ENCODE measurements at regions not wholly inside any gene's neighbourhood (a gene's known extent, or its start where the extent isn't known, plus 50 kb on each side); places are given as distances from the start of the nearest gene placed in this dataset.

DNA sequence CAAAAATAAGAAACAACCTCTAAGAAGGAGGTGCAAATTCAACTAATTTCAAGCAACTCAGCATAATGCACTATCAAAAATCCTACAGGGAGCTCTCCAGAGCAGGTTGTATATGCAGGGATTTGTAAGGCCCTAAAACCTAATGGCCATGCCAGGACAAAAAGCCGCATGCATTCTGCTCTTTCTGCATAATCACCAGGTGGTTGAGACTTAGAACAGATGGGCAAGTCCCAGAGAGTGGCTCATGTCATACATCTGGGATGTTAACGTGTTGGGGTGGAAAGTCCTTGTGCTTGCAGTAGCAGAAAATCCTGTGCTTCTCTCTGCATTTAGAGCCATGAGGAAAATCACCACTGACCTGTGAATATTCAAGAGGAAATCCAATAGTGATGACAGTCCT, 1002.9 kb downstream of the AGBL1 start:
- ATAC-seq = no peak
- BruUV-seq (replicated peaks) = no TSS peak

DNA sequence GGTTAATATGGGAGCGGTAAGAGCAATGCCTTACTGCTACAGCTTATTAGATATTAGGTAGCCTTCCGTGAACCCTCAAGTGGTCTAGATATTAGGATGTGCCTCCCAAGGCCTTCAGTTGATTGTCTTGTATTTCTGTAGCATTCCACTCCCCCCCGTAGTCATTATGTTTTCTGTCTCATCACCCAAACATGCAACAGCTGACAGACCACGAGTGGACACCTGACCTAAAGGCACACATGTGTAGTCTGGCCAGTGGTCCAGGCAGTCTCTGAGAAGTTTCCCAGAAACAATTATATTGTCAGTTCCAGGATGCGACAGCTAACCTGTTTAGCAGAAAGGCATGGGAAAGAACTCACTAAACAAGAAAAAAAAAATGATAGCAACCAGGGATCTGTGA, 1000.9 kb downstream of the AGBL1 start:
- ChIA-PET CTCF (no interaction called here), POLR2A (no interaction called here)

More for the DNA sequence above, 1002.9 kb downstream of the AGBL1 start:
- H3K27me3 ChIP-seq (ENCODE audit: control insufficient read depth, insufficient read depth, low read length) = no peaks in the 10 kb centered on the region
- in situ Hi-C loops (cut with HindIII; ENCODE audit: low pct_unique_long_range_greater_than_20kb, low sequenced_read_pairs) = no loop called here
- no peak overlapping the region for H3K27ac ChIP-seq (ENCODE audit: low read length)
- H3K4me1 ChIP-seq (ENCODE audit: control insufficient read depth, insufficient read depth, low read length) = no peaks in the 10 kb centered on the region
- ChIA-PET POLR2A (no interaction called here), CTCF (no interaction called here)
- no peaks in the 10 kb centered on the region for H3K36me3 ChIP-seq (ENCODE audit: control insufficient read depth, insufficient read depth, low read length)
- DNase-seq (ENCODE audit: low read depth, low spot score) = no peak
- H3K9me3 ChIP-seq (ENCODE audit: control insufficient read depth, insufficient read depth, low read depth, low read length) = no peaks in the 10 kb centered on the region
- intact Hi-C loops (cut with micrococcal nuclease; ENCODE audit: unreplicated experiment) = no loop called here
- no peak overlapping the region for H3K4me3 ChIP-seq (ENCODE audit: low read depth in 2 of 2, low read length in 2 of 2)
- TF ChIP-seq, protein P1, sequence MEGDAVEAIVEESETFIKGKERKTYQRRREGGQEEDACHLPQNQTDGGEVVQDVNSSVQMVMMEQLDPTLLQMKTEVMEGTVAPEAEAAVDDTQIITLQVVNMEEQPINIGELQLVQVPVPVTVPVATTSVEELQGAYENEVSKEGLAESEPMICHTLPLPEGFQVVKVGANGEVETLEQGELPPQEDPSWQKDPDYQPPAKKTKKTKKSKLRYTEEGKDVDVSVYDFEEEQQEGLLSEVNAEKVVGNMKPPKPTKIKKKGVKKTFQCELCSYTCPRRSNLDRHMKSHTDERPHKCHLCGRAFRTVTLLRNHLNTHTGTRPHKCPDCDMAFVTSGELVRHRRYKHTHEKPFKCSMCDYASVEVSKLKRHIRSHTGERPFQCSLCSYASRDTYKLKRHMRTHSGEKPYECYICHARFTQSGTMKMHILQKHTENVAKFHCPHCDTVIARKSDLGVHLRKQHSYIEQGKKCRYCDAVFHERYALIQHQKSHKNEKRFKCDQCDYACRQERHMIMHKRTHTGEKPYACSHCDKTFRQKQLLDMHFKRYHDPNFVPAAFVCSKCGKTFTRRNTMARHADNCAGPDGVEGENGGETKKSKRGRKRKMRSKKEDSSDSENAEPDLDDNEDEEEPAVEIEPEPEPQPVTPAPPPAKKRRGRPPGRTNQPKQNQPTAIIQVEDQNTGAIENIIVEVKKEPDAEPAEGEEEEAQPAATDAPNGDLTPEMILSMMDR (IDR thresholded peaks at IDR 0.05) = no peak
- TF ChIP-seq TCF7L2 (IDR thresholded peaks at IDR 0.05; ENCODE audit: low read depth, low read length) (no peak), SIN3A (IDR thresholded peaks at IDR 0.05; ENCODE audit: borderline replicate concordance, insufficient read depth, low read depth, low read length) (no peak), POLR2AphosphoS5 (IDR thresholded peaks at IDR 0.05; ENCODE audit: low read depth, low read length) (no peak)
- TF ChIP-seq, protein P2, sequence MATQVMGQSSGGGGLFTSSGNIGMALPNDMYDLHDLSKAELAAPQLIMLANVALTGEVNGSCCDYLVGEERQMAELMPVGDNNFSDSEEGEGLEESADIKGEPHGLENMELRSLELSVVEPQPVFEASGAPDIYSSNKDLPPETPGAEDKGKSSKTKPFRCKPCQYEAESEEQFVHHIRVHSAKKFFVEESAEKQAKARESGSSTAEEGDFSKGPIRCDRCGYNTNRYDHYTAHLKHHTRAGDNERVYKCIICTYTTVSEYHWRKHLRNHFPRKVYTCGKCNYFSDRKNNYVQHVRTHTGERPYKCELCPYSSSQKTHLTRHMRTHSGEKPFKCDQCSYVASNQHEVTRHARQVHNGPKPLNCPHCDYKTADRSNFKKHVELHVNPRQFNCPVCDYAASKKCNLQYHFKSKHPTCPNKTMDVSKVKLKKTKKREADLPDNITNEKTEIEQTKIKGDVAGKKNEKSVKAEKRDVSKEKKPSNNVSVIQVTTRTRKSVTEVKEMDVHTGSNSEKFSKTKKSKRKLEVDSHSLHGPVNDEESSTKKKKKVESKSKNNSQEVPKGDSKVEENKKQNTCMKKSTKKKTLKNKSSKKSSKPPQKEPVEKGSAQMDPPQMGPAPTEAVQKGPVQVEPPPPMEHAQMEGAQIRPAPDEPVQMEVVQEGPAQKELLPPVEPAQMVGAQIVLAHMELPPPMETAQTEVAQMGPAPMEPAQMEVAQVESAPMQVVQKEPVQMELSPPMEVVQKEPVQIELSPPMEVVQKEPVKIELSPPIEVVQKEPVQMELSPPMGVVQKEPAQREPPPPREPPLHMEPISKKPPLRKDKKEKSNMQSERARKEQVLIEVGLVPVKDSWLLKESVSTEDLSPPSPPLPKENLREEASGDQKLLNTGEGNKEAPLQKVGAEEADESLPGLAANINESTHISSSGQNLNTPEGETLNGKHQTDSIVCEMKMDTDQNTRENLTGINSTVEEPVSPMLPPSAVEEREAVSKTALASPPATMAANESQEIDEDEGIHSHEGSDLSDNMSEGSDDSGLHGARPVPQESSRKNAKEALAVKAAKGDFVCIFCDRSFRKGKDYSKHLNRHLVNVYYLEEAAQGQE (IDR thresholded peaks at IDR 0.05; ENCODE audit: insufficient read depth in 1 of 2, low read depth in 2 of 2, low read length in 1 of 2) = no peak

More for the DNA sequence above, 1000.9 kb downstream of the AGBL1 start:
- Histone ChIP-seq H3K4me3 (ENCODE audit: low read depth in 2 of 2, low read length in 2 of 2) (no peak overlapping the region), H3K9me3 (ENCODE audit: control insufficient read depth, insufficient read depth, low read depth, low read length) (no peaks in the 10 kb centered on the region), H3K36me3 (ENCODE audit: control insufficient read depth, insufficient read depth, low read length) (no peaks in the 10 kb centered on the region), H3K27ac (ENCODE audit: low read length) (no peak overlapping the region), H3K4me1 (ENCODE audit: control insufficient read depth, insufficient read depth, low read length) (no peaks in the 10 kb centered on the region), H3K27me3 (ENCODE audit: control insufficient read depth, insufficient read depth, low read length) (no peaks in the 10 kb centered on the region)
- ATAC-seq (no peak), DNase-seq (ENCODE audit: low read depth, low spot score) (no peak)
- in situ Hi-C loops (cut with HindIII; ENCODE audit: low pct_unique_long_range_greater_than_20kb, low sequenced_read_pairs) = no loop called here
- no TSS peak for BruUV-seq (replicated peaks)
- TF ChIP-seq TCF7L2 (IDR thresholded peaks at IDR 0.05; ENCODE audit: low read depth, low read length) (no peak), SIN3A (IDR thresholded peaks at IDR 0.05; ENCODE audit: borderline replicate concordance, insufficient read depth, low read depth, low read length) (no peak), POLR2AphosphoS5 (IDR thresholded peaks at IDR 0.05; ENCODE audit: low read depth, low read length) (no peak)
- TF ChIP-seq, protein P2 (IDR thresholded peaks at IDR 0.05; ENCODE audit: insufficient read depth in 1 of 2, low read depth in 2 of 2, low read length in 1 of 2) = no peak
- TF ChIP-seq, protein P1 (IDR thresholded peaks at IDR 0.05) = no peak
- intact Hi-C loops (cut with micrococcal nuclease; ENCODE audit: unreplicated experiment) = no loop called here
